Astrocyte (in vitro differentiated cells and primary cell): ENCODE measurements at regions not wholly inside any gene's neighbourhood (a gene's known extent, or its start where the extent isn't known, plus 50 kb on each side); places are given as distances from the start of the nearest gene placed in this dataset.

Experiments
- EZH2 ChIP-seq: IDR thresholded peaks from 2 replicates; pipeline ENCODE4 v1.6.1; 2012; ENCODE audit warnings: mild to moderate bottlenecking, low read length, inconsistent platforms; ENCODE audit not compliant: insufficient read depth
- TF ChIP-seq, protein P1 (sequence below): IDR thresholded peaks from 2 replicates; pipeline ENCODE4 v1.5.1; 2011; ENCODE audit warnings: low read depth, mild to moderate bottlenecking, inconsistent platforms, low read length, moderate library complexity; ENCODE audit not compliant: insufficient read depth

- TF ChIP-seq, protein P1, sequence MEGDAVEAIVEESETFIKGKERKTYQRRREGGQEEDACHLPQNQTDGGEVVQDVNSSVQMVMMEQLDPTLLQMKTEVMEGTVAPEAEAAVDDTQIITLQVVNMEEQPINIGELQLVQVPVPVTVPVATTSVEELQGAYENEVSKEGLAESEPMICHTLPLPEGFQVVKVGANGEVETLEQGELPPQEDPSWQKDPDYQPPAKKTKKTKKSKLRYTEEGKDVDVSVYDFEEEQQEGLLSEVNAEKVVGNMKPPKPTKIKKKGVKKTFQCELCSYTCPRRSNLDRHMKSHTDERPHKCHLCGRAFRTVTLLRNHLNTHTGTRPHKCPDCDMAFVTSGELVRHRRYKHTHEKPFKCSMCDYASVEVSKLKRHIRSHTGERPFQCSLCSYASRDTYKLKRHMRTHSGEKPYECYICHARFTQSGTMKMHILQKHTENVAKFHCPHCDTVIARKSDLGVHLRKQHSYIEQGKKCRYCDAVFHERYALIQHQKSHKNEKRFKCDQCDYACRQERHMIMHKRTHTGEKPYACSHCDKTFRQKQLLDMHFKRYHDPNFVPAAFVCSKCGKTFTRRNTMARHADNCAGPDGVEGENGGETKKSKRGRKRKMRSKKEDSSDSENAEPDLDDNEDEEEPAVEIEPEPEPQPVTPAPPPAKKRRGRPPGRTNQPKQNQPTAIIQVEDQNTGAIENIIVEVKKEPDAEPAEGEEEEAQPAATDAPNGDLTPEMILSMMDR: no peak
- no peak for TF ChIP-seq EZH2
These were observed 240.3 kb downstream of the DUSP6 start for GRCh38 chr12:89111964-89112363.
